Fibroblast of skin of left quadriceps (primary cell): ENCODE measurements at regions not wholly inside any gene's neighbourhood (a gene's known extent, or its start where the extent isn't known, plus 50 kb on each side); places are given as distances from the start of the nearest gene placed in this dataset.
A peak's percentile ranks its signal among the peaks of the same experiment; 100 is the strongest.

Experiments
- DNase-seq, 2 experiments: peaks; one replicate each; pipeline ENCODE4 v3.0.0-alpha.2; 2013; ENCODE audit warnings: low read depth in 2 of 2

GRCh38 chr11:69545976-69546617, 64.6 kb downstream of the LINC01488 start:
- no peak for DNase-seq

DNA sequence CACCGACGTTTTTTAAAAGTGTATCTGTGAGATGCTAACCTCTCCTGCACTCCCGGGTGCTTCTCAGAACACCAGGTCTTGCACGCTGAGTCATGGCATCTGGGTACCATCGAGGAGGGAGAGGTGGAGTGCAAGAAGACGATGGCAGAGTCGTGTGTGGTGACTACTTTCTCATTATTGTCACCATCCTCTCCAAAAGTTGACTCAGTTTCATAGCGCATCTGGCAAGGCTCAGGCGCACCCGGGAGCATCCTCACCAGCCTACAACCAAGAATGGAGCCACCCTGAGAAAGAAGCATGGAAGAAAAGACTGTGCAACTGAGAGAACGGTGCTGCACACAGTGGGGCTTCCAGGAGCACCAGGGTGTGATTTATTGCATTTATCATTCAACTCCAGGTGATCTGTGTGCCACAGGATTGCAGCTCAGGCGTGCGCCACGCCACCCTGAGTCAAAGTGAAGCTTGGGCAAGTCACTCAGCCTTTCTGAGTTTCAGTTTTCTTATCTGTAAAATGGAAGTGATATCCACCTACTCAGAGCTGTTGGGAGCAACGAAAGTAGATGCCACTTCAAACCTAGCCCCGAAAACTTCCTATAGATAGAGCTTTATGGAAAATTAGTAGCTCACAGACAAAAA, 65.4 kb downstream of the LINC01488 start:
- no peak for DNase-seq

DNA sequence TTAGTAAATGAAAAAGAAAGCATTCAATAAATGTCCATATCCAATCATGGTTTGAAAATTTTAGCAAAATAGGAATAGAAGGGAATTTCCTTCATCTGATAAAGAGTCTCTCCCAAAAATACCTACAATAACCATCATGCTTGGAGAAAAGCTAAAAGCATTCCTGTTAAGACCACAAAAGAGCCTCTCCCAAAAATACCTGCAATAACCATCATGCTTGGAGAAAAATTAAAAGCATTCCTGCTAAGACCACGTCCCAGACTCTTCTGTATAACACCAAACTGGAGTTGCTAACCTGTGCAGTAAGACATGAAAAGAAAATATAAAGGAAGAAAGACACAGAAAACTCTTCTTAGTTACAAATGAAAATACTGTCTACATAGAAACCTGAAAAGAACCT, 69.4 kb downstream of the LINC01488 start:
- DNase-seq, result no peak

- DNase-seq, result no peak
Measured at GRCh38 chr11:69551963-69552362, 70.5 kb downstream of the LINC01488 start.

DNA sequence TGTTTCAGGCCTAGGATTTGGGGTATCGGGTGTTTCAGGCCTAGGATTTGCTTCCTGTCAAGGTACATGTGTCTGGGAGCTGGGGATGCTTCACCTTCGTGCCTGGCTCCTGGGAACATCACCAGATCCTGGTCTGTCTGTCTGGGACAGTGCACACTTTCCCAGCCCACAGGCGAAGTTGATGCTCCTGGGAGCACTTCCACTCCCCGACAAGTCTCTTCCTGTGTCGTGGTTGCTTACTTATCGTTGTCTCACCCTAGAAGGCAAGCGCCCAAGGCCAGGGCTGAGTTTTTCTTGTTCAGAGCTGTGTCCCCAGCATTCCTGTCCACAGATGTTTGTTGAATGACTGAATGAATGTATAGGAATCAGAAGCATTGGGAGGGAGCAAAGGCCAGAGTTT, 71.5 kb downstream of the LINC01488 start:
- no peak for DNase-seq

- DNase-seq, result no peak
Measured at GRCh38 chr11:69553416-69554357, 72.2 kb downstream of the LINC01488 start.

- no peak for DNase-seq
Measured at GRCh38 chr11:69554849-69555248, 73.4 kb downstream of the LINC01488 start.

DNA sequence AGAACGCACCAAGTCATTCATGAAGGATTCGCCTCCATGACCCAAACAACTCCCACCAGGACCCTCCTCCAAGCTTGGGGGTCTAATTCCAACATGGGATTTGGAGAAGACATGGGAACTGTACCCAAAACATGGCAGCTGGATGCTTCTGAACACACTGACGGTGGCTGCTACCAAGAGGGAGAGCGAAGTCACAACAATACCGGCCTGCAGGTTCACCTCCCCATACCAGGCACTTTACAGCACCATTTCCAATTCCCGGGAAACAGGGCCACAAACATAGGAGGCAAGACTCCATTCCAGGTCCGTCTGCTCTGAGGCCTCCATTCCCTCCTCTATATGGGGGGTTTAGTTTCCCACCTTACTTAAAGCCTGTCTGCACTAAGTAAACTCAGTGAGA, 75.8 kb downstream of the LINC01488 start:
- no peak for DNase-seq

DNA sequence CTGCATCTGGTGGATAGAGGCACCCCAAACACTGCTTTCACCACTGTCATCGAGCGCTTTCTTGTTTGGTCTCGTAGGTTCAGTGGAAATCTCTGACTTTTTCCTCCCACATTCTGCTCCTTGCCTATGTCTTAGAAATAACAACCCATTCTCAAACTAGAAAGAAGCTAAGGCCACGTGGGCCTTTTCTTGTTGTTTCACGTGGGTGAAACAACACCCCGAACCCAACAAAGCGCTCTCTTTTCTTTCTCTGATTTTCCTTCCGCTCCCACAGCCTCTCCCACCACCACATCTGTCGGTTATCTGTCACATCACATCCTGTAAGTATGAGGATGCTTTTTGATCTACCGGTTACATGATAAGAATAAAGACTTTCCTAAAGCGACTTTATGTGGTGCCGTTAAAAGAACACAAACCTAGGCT, 77.1 kb downstream of the LINC01488 start:
- DNase-seq, result no peak

DNA sequence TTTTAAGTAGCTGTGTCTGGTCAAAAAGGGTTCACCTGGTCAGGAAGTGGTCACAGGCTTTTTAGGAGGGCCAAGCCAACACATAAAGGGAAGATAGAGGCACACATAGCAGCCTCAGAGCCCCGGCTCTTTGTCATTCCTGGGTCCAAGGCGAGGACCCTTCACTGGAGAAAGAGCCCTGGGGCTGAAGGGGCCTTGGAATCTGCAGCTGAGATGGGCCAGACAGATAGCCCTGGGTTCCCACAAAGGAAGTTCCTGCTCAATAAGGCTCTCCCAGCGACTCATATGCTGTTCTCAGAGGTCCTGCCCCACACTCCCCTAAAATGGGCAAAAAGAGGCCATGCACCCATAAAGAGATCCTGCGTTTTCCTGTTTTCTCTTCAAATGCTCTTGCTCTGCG, 77.7 kb downstream of the LINC01488 start:
- no peak for DNase-seq

DNA sequence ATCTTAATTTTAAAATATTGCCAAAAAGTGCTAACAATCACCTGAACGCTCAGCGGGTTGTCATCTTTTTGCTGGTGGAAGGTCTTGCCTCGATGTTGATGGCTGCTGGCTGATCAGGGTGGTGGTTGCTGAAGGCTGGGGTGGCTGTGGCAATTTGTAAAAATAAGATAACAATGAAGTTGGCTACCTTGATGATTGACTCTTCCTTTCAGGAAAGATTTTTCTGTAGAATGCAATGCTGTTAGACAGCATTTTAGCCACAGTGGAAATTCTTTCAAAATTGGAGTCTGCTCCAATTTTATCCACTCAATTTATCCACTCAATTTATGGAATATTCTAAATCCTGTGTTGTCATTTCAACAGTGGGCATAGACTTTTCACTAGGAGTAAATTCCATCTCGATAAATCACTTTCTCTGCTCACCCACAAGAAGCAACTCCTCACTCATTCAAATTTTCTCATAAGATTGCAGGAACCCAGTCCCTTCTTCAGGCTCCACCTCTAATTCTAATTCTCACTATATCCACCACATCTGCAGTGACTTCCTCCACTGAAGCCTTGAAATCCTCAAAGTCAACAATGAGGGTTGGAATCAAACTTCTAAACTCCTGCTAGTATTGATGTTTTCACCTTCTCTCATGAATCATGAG, 78.8 kb downstream of the LINC01488 start:
- no peak for DNase-seq

- no peak for DNase-seq
Measured at GRCh38 chr11:69562302-69562701, 78.7 kb upstream of the CCND1 start.

DNA sequence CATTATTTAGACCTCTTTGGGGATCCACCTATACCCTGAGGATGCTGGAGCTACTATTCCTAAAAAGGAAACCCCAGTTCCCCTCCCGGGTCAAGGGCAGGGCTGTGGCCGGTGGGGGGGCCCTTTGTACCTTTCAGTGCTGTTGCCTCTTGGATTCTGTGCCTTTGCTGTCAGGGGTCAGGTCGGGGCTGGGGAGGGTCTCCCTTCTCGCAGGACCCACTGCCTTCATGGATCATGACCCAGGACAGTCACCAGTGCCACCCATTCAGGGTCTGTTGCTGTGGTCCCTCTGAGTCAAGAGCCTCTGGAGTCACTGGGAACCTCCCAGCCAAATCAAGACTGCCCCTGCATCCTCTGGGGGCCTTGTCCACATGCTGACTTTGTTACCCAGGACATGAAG, 78.1 kb upstream of the CCND1 start:
- no peak for DNase-seq

- no peak for DNase-seq
Measured at GRCh38 chr11:69563306-69563705, 77.7 kb upstream of the CCND1 start.

GRCh38 chr11:69563946-69564775, 76.8 kb upstream of the CCND1 start:
- peak; percentile 37 to 38 for DNase-seq

DNA sequence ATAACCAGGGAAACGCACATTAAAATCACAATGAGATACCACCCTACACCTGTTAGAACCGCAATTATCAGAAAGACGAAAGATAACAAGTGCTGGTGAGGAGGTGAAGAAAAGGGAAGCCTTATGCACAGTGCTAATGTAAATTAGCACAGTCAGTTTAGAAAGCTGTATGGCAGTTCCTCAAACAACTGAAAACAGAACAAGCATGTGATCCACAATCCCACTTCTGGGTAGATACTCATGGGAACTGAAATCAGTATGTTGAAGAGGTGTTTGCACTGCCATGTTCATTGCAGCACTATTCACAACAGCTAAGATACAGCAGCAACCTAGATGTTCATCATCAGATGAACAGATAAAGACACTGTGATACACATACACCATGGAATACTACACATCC, 75.0 kb upstream of the CCND1 start:
- DNase-seq, result no peak

DNA sequence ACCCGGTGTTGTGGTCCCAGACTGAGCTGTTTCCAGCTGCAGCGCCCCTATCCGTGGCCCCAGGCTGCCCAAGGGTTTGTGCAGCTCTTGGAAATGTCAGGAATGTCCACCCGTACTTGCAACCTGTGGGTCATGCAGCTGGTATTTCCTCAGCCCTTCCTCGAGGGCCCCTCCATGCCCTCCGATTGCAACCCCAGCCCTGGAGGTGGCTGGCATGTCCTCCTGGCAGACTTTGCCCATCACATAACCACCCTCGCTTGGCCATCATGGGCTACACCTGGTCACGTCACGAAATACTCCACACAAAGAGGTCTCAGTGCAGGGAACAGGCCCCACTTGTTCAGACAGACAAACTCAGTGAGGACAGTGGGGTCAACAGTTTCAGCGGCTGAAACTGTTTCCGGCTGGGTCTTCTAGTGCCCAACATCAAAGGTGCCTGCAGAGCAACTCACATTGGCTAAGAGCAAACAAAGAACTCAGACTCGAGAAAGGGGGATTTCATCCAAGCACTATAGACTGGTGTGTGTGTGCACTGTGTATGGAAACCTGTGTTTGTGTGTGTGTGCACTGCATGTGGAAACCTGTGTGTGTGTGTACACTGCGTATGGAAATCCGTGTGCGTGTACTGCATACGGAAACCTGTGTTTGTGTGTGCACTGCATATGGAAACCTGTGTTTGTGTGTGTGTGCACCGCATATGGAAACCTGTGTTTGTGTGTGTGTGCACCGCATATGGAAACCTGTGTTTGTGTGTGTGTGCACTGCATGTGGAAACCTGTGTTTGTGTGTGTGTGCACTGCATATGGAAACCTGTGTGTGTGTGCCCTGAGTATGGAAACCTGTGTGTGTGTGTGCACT, 72.8 kb upstream of the CCND1 start:
- DNase-seq, result no peak

DNA sequence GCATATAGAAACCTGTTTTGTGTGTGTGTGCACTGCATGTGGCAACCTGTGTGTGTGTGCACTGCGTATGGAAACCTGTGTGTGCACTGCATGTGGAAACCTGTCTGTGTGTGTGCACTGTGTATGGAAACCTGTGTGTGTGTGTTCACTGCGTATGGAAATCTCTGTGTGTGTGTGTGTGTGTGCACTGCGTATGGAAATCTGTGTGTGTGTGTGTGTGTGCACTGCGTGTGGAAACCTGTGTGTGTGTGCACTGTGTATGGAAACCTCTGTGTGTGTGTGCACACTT, 72.2 kb upstream of the CCND1 start:
- DNase-seq, result no peak

DNA sequence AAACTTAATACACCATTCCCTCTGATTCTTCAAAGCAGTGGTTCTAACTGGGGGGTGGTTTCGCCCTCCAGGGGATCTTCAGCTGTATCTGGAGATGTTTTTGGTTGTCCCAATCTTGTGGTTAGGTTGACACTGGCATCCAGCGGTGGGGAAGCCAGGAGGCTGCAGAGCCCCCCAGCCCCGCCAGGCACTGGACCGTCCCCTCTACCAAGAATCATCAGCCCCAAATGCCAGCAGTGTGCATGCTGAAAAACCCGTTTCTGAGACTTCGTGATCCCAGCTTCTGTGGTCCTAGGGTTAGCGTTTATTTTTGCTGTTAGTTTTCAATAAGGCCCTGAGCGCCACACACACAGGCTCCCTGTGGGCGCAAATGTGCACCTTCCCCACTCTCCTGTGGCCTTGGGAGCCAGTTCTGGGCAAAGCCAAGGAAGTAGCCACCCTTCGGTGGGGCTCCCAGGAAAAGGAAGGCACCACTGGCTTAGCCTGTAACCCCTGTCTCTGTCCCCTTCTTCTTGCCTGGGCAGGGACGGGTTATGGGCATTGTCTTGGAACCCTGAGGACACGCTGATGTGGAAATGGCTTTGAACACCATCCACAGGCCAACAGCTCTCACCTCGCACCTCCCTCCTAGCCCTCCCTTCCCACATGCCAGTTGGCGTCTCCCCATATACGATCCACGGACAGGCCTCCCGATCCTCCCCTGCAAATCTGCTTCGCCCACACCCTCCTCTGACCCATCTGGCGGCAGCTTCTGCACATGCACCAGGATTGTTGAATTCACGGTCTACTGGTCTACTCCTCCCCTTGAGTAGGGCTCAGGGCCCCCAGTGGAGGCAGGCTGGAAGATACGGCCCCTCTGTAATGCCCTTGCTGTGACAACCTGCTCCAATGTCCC, 71.4 kb upstream of the CCND1 start:
- no peak for DNase-seq
